Panc1 (cell line): ENCODE measurements at regions not wholly inside any gene's neighbourhood (a gene's known extent, or its start where the extent isn't known, plus 50 kb on each side); places are given as distances from the start of the nearest gene placed in this dataset.

ENCODE experiments used
- CTCF ChIP-seq: fragments of 450-650 bp; IDR thresholded peaks from 2 replicates; pipeline ENCODE4 v1.5.1; 2017; ENCODE audit warnings: mild to moderate bottlenecking
- POLR2AphosphoS5 ChIP-seq: IDR thresholded peaks from 2 replicates; pipeline ENCODE4 v1.6.1; 2012; ENCODE audit warnings: mild to moderate bottlenecking, low read depth, low read length, moderate library complexity
- REST ChIP-seq, 2 experiments: IDR thresholded peaks; 2 replicates each; pipeline ENCODE4 v1.6.1; 2011 to 2012; ENCODE audit warnings: low read depth in 2 of 2, control low read depth in 1 of 2, low read length in 1 of 2, mild to moderate bottlenecking in 1 of 2, moderate library complexity in 1 of 2; ENCODE audit not compliant: insufficient read depth in 1 of 2
- SIN3A ChIP-seq: IDR thresholded peaks from 2 replicates; pipeline ENCODE4 v1.6.1; 2012; ENCODE audit warnings: low read depth, mild to moderate bottlenecking, low read length, moderate library complexity, borderline replicate concordance; ENCODE audit not compliant: insufficient read depth
- TCF7L2 ChIP-seq: IDR thresholded peaks from 2 replicates; pipeline ENCODE4 v1.6.1; 2011; ENCODE audit warnings: mild to moderate bottlenecking, low read depth, low read length, inconsistent platforms

- TF ChIP-seq CTCF, result no peak
- no peak for TF ChIP-seq SIN3A
- TF ChIP-seq REST (IDR thresholded peaks at IDR 0.05; ENCODE audit: insufficient read depth in 1 of 2, low read depth in 2 of 2, low read length in 1 of 2), result no peak
- no peak for TF ChIP-seq POLR2AphosphoS5
- TF ChIP-seq TCF7L2, result no peak
Observed at GRCh38 chr11:107157146-107157808, 139.0 kb upstream of the GUCY1A2 start.
